HepG2 (cell line): ENCODE measurements at regions not wholly inside any gene's neighbourhood (a gene's known extent, or its start where the extent isn't known, plus 50 kb on each side); places are given as distances from the start of the nearest gene placed in this dataset.
A peak's percentile ranks its signal among the peaks of the same experiment; 100 is the strongest.

Experiments
- ARID4A ChIP-seq: sonication (generic); formaldehyde crosslinking; IDR thresholded peaks from 2 replicates; pipeline ENCODE4 v1.5.0; 2020; ENCODE audit warnings: mild to moderate bottlenecking, missing genetic modification reagents, borderline replicate concordance
- FOXA1 ChIP-seq, 2 experiments: fragments of 450-650 bp in 1 of 2; sonication (generic) in 1 of 2; formaldehyde crosslinking in 1 of 2; IDR thresholded peaks; 2 replicates each; pipeline versions ENCODE4 v1.4.0 to v1.6.1; 2016 to 2020; ENCODE audit warnings: missing genetic modification reagents in 1 of 2
- FOXA3 ChIP-seq: IDR thresholded peaks from 2 replicates; pipeline ENCODE4 v1.6.1; 2016; ENCODE audit warnings: missing genetic modification reagents, missing compliant biosample characterization
- NBN ChIP-seq: fragments of 450-650 bp; conservative IDR thresholded peaks from 2 replicates; pipeline ENCODE4 v1.6.1; 2017
- NR0B2 ChIP-seq: sonication (generic); formaldehyde crosslinking; IDR thresholded peaks from 2 replicates; pipeline ENCODE4 v1.4.0; 2020; ENCODE audit warnings: mild to moderate bottlenecking, missing genetic modification reagents
- TOPORS ChIP-seq: sonication (generic); formaldehyde crosslinking; IDR thresholded peaks from 2 replicates; pipeline ENCODE4 v1.8.0; 2023; ENCODE audit warnings: mild to moderate bottlenecking, missing genetic modification reagents
- ZBTB39 ChIP-seq: sonication (generic); formaldehyde crosslinking; IDR thresholded peaks from 2 replicates; pipeline ENCODE4 v1.5.0; 2020; ENCODE audit warnings: missing genetic modification reagents
- ZNF501 ChIP-seq: sonication (generic); formaldehyde crosslinking; IDR thresholded peaks from 2 replicates; pipeline ENCODE4 v1.5.1; 2020; ENCODE audit warnings: mild to moderate bottlenecking, moderate library complexity, missing genetic modification reagents
- ZNF569 ChIP-seq: sonication (generic); formaldehyde crosslinking; IDR thresholded peaks from 2 replicates; pipeline ENCODE4 v1.5.0; 2020; ENCODE audit warnings: mild to moderate bottlenecking, missing genetic modification reagents, moderate library complexity, borderline replicate concordance

GRCh38 chr14:30345511-30345910, 213.4 kb upstream of the G2E3 start (continued):
- TF ChIP-seq ZBTB39 (CRISPR knock-in tag) (no peak), ZNF501 (CRISPR knock-in tag) (no peak), ARID4A (CRISPR knock-in tag) (no peak), ZNF569 (CRISPR knock-in tag) (no peak), NR0B2 (CRISPR knock-in tag) (no peak), TOPORS (CRISPR knock-in tag) (no peak), FOXA3 (CRISPR knock-in tag) (0 out of 2 replicates have a peak, but pooled peaks have one; percentile 13), NBN (0 out of 2 replicates have a peak, but pooled peaks have one; percentile 27), FOXA1 (IDR thresholded peaks at IDR 0.05) (peak; percentile 62), FOXA1 (CRISPR knock-in tag; IDR thresholded peaks at IDR 0.05) (peak; percentile 29; the same call in 1 of the 2 replicates)
